OCI-LY3 (cell line): ENCODE measurements at regions not wholly inside any gene's neighbourhood (a gene's known extent, or its start where the extent isn't known, plus 50 kb on each side); places are given as distances from the start of the nearest gene placed in this dataset.

Experiments used
- EZH2phosphoT487 ChIP-seq: fragments of 200-600 bp; shearing (Covaris generic); IDR thresholded peaks from 2 replicates; pipeline ENCODE4 v1.6.1; 2018; ENCODE audit warnings: antibody characterized with exemption, mixed run types, low read depth
- TF ChIP-seq, protein P1 (sequence below): fragments of 200-600, 300-600 bp; sonication (generic); IDR thresholded peaks from 2 replicates; pipeline ENCODE4 v1.5.1; 2014; ENCODE audit warnings: antibody characterized with exemption, low read length, low read depth

DNA sequence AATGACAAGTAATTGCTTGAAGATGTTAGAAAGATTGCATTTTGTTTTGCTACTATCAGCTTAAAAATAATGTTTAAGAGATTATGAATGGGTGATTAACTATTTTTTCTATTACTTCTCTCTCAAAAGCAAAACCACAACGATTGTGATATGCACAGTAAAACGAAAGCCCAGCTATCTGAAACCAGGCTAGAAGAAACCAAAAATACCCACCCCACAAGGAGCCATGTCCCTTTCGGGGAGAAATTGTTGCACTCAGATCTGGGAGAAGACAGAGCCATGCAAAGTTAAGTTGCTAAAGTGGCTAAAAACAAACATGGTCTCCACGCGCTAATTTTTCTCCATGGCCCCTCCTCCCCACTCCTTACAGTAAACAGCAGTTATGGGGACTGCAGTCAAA, 173.6 kb downstream of the RPS24 start:
- TF ChIP-seq, protein P1, sequence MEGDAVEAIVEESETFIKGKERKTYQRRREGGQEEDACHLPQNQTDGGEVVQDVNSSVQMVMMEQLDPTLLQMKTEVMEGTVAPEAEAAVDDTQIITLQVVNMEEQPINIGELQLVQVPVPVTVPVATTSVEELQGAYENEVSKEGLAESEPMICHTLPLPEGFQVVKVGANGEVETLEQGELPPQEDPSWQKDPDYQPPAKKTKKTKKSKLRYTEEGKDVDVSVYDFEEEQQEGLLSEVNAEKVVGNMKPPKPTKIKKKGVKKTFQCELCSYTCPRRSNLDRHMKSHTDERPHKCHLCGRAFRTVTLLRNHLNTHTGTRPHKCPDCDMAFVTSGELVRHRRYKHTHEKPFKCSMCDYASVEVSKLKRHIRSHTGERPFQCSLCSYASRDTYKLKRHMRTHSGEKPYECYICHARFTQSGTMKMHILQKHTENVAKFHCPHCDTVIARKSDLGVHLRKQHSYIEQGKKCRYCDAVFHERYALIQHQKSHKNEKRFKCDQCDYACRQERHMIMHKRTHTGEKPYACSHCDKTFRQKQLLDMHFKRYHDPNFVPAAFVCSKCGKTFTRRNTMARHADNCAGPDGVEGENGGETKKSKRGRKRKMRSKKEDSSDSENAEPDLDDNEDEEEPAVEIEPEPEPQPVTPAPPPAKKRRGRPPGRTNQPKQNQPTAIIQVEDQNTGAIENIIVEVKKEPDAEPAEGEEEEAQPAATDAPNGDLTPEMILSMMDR: no peak
- TF ChIP-seq EZH2phosphoT487: no peak
